ENCODE measurements at regions not wholly inside any gene's neighbourhood (a gene's known extent, or its start where the extent isn't known, plus 50 kb on each side); places are given as distances from the start of the nearest gene placed in this dataset.

DNA sequence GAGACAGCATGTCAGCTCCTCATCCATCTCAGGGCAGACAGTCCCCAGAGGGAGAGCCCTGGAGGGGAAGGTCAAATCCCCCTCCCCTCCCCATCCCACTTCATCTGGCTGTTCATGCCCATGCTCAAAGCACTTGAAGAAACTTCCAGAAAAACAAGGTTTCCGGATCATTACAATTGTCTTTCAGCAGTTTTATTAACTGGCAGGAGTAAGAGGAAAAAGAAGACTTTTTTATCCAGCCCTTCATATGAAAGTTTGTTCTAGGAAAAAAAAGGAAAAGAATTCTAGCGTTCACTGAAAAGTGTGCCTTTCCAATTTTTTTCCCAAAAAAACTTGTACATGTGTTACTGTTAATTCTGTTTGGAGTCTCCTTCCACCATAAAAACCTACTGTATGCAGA is 145.7 kb upstream of the TIAM1 start:
- TF ChIP-seq ZFP30 (CRISPR knock-in tag; IDR thresholded peaks at IDR 0.05) (no peak), ESRRG (CRISPR knock-in tag; IDR thresholded peaks at IDR 0.05) (no peak), RARB (CRISPR knock-in tag; IDR thresholded peaks at IDR 0.05) (no peak), SNAI2 (CRISPR knock-in tag; IDR thresholded peaks at IDR 0.05) (no peak), OSR1 (CRISPR knock-in tag; IDR thresholded peaks at IDR 0.05) (no peak), CREB5 (CRISPR knock-in tag; IDR thresholded peaks at IDR 0.05; ENCODE audit: low read depth) (no peak), TSHZ2 (CRISPR knock-in tag; IDR thresholded peaks at IDR 0.05) (no peak)
- TF ChIP-seq, protein P1, sequence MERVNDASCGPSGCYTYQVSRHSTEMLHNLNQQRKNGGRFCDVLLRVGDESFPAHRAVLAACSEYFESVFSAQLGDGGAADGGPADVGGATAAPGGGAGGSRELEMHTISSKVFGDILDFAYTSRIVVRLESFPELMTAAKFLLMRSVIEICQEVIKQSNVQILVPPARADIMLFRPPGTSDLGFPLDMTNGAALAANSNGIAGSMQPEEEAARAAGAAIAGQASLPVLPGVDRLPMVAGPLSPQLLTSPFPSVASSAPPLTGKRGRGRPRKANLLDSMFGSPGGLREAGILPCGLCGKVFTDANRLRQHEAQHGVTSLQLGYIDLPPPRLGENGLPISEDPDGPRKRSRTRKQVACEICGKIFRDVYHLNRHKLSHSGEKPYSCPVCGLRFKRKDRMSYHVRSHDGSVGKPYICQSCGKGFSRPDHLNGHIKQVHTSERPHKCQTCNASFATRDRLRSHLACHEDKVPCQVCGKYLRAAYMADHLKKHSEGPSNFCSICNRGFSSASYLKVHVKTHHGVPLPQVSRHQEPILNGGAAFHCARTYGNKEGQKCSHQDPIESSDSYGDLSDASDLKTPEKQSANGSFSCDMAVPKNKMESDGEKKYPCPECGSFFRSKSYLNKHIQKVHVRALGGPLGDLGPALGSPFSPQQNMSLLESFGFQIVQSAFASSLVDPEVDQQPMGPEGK (CRISPR knock-in tag; IDR thresholded peaks at IDR 0.05; ENCODE audit: borderline replicate concordance): no peak
- no peak for ATAC-seq

DNA sequence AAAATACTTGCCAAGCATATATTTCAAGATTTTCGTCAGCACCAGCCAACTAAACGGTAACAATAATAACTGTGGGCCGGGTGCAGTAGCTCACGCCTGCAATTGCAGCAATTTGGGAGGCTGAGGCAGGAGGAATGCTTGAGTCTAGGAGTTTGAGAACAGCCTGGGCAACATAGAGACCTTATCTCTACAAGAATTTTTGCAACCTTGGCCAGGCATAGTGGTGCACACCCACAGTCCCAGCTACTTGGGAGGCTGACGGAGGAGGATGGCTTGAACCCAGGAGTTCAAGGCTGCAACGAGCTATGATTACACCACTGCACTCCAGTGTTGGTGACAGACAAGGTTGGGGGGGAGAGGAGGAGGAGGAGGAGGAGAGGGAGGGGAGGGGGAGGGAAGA is 145.0 kb upstream of the TIAM1 start:
- ATAC-seq: no peak
- TF ChIP-seq OSR1 (CRISPR knock-in tag; IDR thresholded peaks at IDR 0.05) (no peak), ZFP30 (CRISPR knock-in tag; IDR thresholded peaks at IDR 0.05) (no peak), GLIS3 (CRISPR knock-in tag; IDR thresholded peaks at IDR 0.05) (no peak), TCF4 (CRISPR knock-in tag; IDR thresholded peaks at IDR 0.05; ENCODE audit: borderline replicate concordance) (no peak), POU6F1 (CRISPR knock-in tag; IDR thresholded peaks at IDR 0.05; ENCODE audit: borderline replicate concordance, low read depth) (no peak), ESRRG (CRISPR knock-in tag; IDR thresholded peaks at IDR 0.05) (no peak), ZNF8 (CRISPR knock-in tag; IDR thresholded peaks at IDR 0.05) (no peak), CSDC2 (CRISPR knock-in tag; IDR thresholded peaks at IDR 0.05) (no peak), ZC3H10 (CRISPR knock-in tag; IDR thresholded peaks at IDR 0.05) (no peak), TOX (CRISPR knock-in tag; IDR thresholded peaks at IDR 0.05; ENCODE audit: borderline replicate concordance) (no peak), BACH2 (CRISPR knock-in tag; IDR thresholded peaks at IDR 0.05; ENCODE audit: borderline replicate concordance) (no peak), ZNF70 (CRISPR knock-in tag; IDR thresholded peaks at IDR 0.05) (no peak), TSHZ2 (CRISPR knock-in tag; IDR thresholded peaks at IDR 0.05) (no peak), SNAI2 (CRISPR knock-in tag; IDR thresholded peaks at IDR 0.05) (no peak), PPARA (CRISPR knock-in tag; IDR thresholded peaks at IDR 0.05; ENCODE audit: borderline replicate concordance) (no peak), RARB (CRISPR knock-in tag; IDR thresholded peaks at IDR 0.05) (no peak), ZFP3 (CRISPR knock-in tag; IDR thresholded peaks at IDR 0.05) (no peak), ISL1 (CRISPR knock-in tag; IDR thresholded peaks at IDR 0.05) (no peak)
- TF ChIP-seq, protein P1 (CRISPR knock-in tag; IDR thresholded peaks at IDR 0.05; ENCODE audit: borderline replicate concordance): no peak
- TF ChIP-seq, protein P2, sequence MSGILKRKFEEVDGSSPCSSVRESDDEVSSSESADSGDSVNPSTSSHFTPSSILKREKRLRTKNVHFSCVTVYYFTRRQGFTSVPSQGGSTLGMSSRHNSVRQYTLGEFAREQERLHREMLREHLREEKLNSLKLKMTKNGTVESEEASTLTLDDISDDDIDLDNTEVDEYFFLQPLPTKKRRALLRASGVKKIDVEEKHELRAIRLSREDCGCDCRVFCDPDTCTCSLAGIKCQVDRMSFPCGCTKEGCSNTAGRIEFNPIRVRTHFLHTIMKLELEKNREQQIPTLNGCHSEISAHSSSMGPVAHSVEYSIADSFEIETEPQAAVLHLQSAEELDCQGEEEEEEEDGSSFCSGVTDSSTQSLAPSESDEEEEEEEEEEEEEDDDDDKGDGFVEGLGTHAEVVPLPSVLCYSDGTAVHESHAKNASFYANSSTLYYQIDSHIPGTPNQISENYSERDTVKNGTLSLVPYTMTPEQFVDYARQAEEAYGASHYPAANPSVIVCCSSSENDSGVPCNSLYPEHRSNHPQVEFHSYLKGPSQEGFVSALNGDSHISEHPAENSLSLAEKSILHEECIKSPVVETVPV (CRISPR knock-in tag; IDR thresholded peaks at IDR 0.05): no peak

Measured in SK-N-SH treated with all-trans-retinoic acid at 6 μM for 48 hours (cell line).